Neural cell (in vitro differentiated cells): ENCODE measurements at regions not wholly inside any gene's neighbourhood (a gene's known extent, or its start where the extent isn't known, plus 50 kb on each side); places are given as distances from the start of the nearest gene placed in this dataset.

Source experiments
- H2AFZ ChIP-seq: fragments of 200-600, 300-800 bp; sonication (generic), shearing (Covaris generic); 2 replicates; pipeline ENCODE4 v1.6.0; 2014; ENCODE audit warnings: low read depth, mild to moderate bottlenecking, antibody characterized with exemption, low read length, moderate library complexity
- H3F3A ChIP-seq: fragments of 200-600 bp; shearing (Covaris generic); 2 replicates; pipeline ENCODE4 v1.6.1; 2016; ENCODE audit warnings: mild to moderate bottlenecking, moderate library complexity, mixed read lengths, antibody characterized with exemption, low read length; ENCODE audit not compliant: insufficient read depth, poor library complexity, severe bottlenecking
- H3K27ac ChIP-seq: fragments of 200-600, 300-800 bp; sonication (generic), shearing (Covaris generic); 2 replicates; pipeline ENCODE4 v1.5.1; 2014; ENCODE audit warnings: mild to moderate bottlenecking, low read length, moderate library complexity
- H3K27me3 ChIP-seq: fragments of 300-800, 200-600 bp; sonication (generic), shearing (Covaris generic); 2 replicates; pipeline ENCODE4 v1.6.0; 2014; ENCODE audit warnings: mild to moderate bottlenecking, low read depth, low read length, moderate library complexity; ENCODE audit not compliant: insufficient read depth
- H3K36me3 ChIP-seq: fragments of 300-800, 200-600 bp; sonication (generic), shearing (Covaris generic); 2 replicates; pipeline ENCODE4 v1.5.1; 2014; ENCODE audit warnings: mild to moderate bottlenecking, antibody characterized with exemption, low read length, moderate library complexity; ENCODE audit not compliant: insufficient read depth
- H3K4me2 ChIP-seq: fragments of 300-800, 200-600 bp; sonication (generic), shearing (Covaris generic); 2 replicates; pipeline ENCODE4 v1.6.0; 2014; ENCODE audit warnings: mild to moderate bottlenecking, low read length
- H3K4me3 ChIP-seq: fragments of 300-800, 200-600 bp; sonication (generic), shearing (Covaris generic); 2 replicates; pipeline ENCODE4 v1.5.1; 2014; ENCODE audit warnings: mild to moderate bottlenecking, low read length, moderate library complexity
- H3K79me2 ChIP-seq: fragments of 200-600 bp; shearing (Covaris generic); replicated peaks from 2 replicates; pipeline ENCODE4 v1.6.0; 2014; ENCODE audit warnings: mild to moderate bottlenecking, low read length, moderate library complexity; ENCODE audit not compliant: insufficient read depth
- H3K9ac ChIP-seq: fragments of 300-800, 200-600 bp; sonication (generic), shearing (Covaris generic); 2 replicates; pipeline ENCODE4 v1.6.1; 2016; ENCODE audit warnings: mild to moderate bottlenecking, low read length, mixed read lengths
- H3K9me2 ChIP-seq: fragments of 200-600 bp; shearing (Covaris generic); 2 replicates; pipeline ENCODE4 v1.6.1; 2016; ENCODE audit warnings: mild to moderate bottlenecking, low read length, mixed read lengths; ENCODE audit not compliant: insufficient read depth
- H3K9me3 ChIP-seq: fragments of 200-600, 300-800 bp; sonication (generic), shearing (Covaris generic); 2 replicates; pipeline ENCODE4 v1.6.1; 2016; ENCODE audit warnings: mild to moderate bottlenecking, mixed run types, low read length, moderate library complexity, mixed read lengths
- H4K20me1 ChIP-seq: fragments of 200-600 bp; shearing (Covaris generic); 2 replicates; pipeline ENCODE4 v1.6.1; 2016; ENCODE audit warnings: mild to moderate bottlenecking, mixed run types; ENCODE audit not compliant: insufficient read depth
- CTCF ChIP-seq: fragments of 450-650 bp; IDR thresholded peaks from 2 replicates; pipeline ENCODE4 v1.5.1; 2014; ENCODE audit warnings: antibody characterized with exemption, mild to moderate bottlenecking, moderate library complexity; ENCODE audit not compliant: poor library complexity, severe bottlenecking
- EP300 ChIP-seq: fragments of 450-650 bp; conservative IDR thresholded peaks from 2 replicates; pipeline ENCODE4 v1.6.1; 2014; ENCODE audit warnings: antibody characterized with exemption, mild to moderate bottlenecking, moderate library complexity; ENCODE audit not compliant: poor library complexity, severe bottlenecking
- EZH2 ChIP-seq: fragments of 200-600, 300-800 bp; shearing (Covaris generic), sonication (generic); IDR thresholded peaks from 2 replicates; pipeline ENCODE4 v1.6.1; 2014; ENCODE audit warnings: antibody characterized with exemption, low read length, borderline replicate concordance, mild to moderate bottlenecking; ENCODE audit not compliant: insufficient read depth, poor library complexity, severe bottlenecking
- MXI1 ChIP-seq: fragments of 450-650 bp; conservative IDR thresholded peaks from 2 replicates; pipeline ENCODE4 v1.6.1; 2014; ENCODE audit warnings: antibody characterized with exemption, mild to moderate bottlenecking; ENCODE audit not compliant: poor library complexity, severe bottlenecking
- POLR2AphosphoS5 ChIP-seq: IDR thresholded peaks from 2 replicates; pipeline ENCODE4 v1.6.1; 2012
- RAD21 ChIP-seq: fragments of 450-650 bp; conservative IDR thresholded peaks from 2 replicates; pipeline ENCODE4 v1.6.1; 2014; ENCODE audit warnings: antibody characterized with exemption, mild to moderate bottlenecking, moderate library complexity
- REST ChIP-seq: IDR thresholded peaks from 2 replicates; pipeline ENCODE4 v1.6.1; 2012; ENCODE audit warnings: borderline replicate concordance
- SMC3 ChIP-seq: fragments of 450-650 bp; conservative IDR thresholded peaks from 2 replicates; pipeline ENCODE4 v1.6.1; 2014; ENCODE audit warnings: antibody characterized with exemption, mild to moderate bottlenecking, moderate library complexity; ENCODE audit not compliant: poor library complexity
- TAF1 ChIP-seq: IDR thresholded peaks from 2 replicates; pipeline ENCODE4 v1.6.1; 2012; ENCODE audit warnings: low read depth

- Histone ChIP-seq H2AFZ (no peak overlapping the region), H3K36me3 (no peaks in the 10 kb centered on the region), H3K9ac (no peak overlapping the region), H3K4me3 (no peak overlapping the region), H3K4me2 (no peak overlapping the region), H3K9me2 (no peaks in the 10 kb centered on the region), H3K27me3 (no peaks in the 10 kb centered on the region), H3K9me3 (no peaks in the 10 kb centered on the region), H3K27ac (no peak overlapping the region), H4K20me1 (no peaks in the 10 kb centered on the region), H3F3A (no peaks in the 10 kb centered on the region), H3K79me2 (no peaks in the 10 kb centered on the region)
- no peak for TF ChIP-seq RAD21
- TF ChIP-seq SMC3, result no peak
- no peak for TF ChIP-seq CTCF
- no peak for TF ChIP-seq EZH2
- TF ChIP-seq EP300, result no peak
- TF ChIP-seq TAF1, result no peak
- no peak for TF ChIP-seq MXI1
- no peak for TF ChIP-seq REST
- TF ChIP-seq POLR2AphosphoS5, result no peak
These were observed 82.4 kb upstream of the CLDN5 start for GRCh38 chr22:19606332-19607191.

- no peak overlapping the region for H2AFZ ChIP-seq
- H3K4me2 ChIP-seq, result no peak overlapping the region
- H3K27ac ChIP-seq, result no peak overlapping the region
These were observed 83.2 kb upstream of the CLDN5 start for GRCh38 chr22:19607192-19608002.

More at GRCh38 chr22:19607192-19608002, 83.2 kb upstream of the CLDN5 start:
- TF ChIP-seq SMC3, result no peak
- TF ChIP-seq RAD21, result no peak
- no peak for TF ChIP-seq MXI1
- TF ChIP-seq REST, result no peak
- TF ChIP-seq EP300, result no peak
- no peak for TF ChIP-seq EZH2
- TF ChIP-seq TAF1, result no peak
- no peak for TF ChIP-seq POLR2AphosphoS5
- TF ChIP-seq CTCF, result no peak
- Histone ChIP-seq H3K36me3 (no peaks in the 10 kb centered on the region), H3K79me2 (no peaks in the 10 kb centered on the region), H3K27me3 (no peaks in the 10 kb centered on the region), H3K9ac (no peak overlapping the region), H3K9me2 (no peaks in the 10 kb centered on the region), H4K20me1 (no peaks in the 10 kb centered on the region), H3K9me3 (no peaks in the 10 kb centered on the region), H3K4me3 (no peak overlapping the region), H3F3A (no peaks in the 10 kb centered on the region)
